H9 (cell line): ENCODE measurements at regions not wholly inside any gene's neighbourhood (a gene's known extent, or its start where the extent isn't known, plus 50 kb on each side); places are given as distances from the start of the nearest gene placed in this dataset.

Experiments used
- DNase-seq: peaks from one replicate; pipeline ENCODE4 v3.0.0-alpha.2; 2017
- H2AFZ ChIP-seq: one replicate; pipeline ENCODE4 v1.6.1; 2013; ENCODE audit warnings: mild to moderate bottlenecking, low read length, control low read depth, moderate library complexity
- H2AK5ac ChIP-seq: 2 replicates; pipeline ENCODE4 v1.6.1; 2013; ENCODE audit warnings: low read length, control low read depth, mixed read lengths; ENCODE audit not compliant: insufficient read length
- H2BK120ac ChIP-seq: one replicate; pipeline ENCODE4 v1.6.1; 2013; ENCODE audit warnings: low read depth, mild to moderate bottlenecking, low read length, control low read depth, inconsistent platforms; ENCODE audit not compliant: poor library complexity, severe bottlenecking
- H2BK12ac ChIP-seq: 2 replicates; pipeline ENCODE4 v1.6.1; 2013; ENCODE audit warnings: low read length, control low read depth, mixed read lengths, low read depth; ENCODE audit not compliant: insufficient read length
- H2BK15ac ChIP-seq: 2 replicates; pipeline ENCODE4 v1.6.1; 2013; ENCODE audit warnings: low read depth, low read length, control low read depth
- H2BK20ac ChIP-seq: one replicate; pipeline ENCODE4 v1.6.1; 2013; ENCODE audit warnings: low read depth, mild to moderate bottlenecking, low read length, control low read depth, inconsistent platforms; ENCODE audit not compliant: poor library complexity, severe bottlenecking
- H2BK5ac ChIP-seq: 2 replicates; pipeline ENCODE4 v1.6.1; 2013; ENCODE audit warnings: low read length, control low read depth, mixed read lengths; ENCODE audit not compliant: insufficient read length
- H3K14ac ChIP-seq: 2 replicates; pipeline ENCODE4 v1.6.1; 2013; ENCODE audit warnings: low read length, control low read depth; ENCODE audit not compliant: insufficient read depth
- H3K18ac ChIP-seq: 2 replicates; pipeline ENCODE4 v1.6.1; 2013; ENCODE audit warnings: low read depth, mild to moderate bottlenecking, mixed read lengths, low read length, control low read depth; ENCODE audit not compliant: insufficient read length
- H3K23ac ChIP-seq: 2 replicates; pipeline ENCODE4 v1.6.1; 2013; ENCODE audit warnings: low read length, control low read depth, mixed read lengths, low read depth; ENCODE audit not compliant: insufficient read length
- H3K23me2 ChIP-seq: 2 replicates; pipeline ENCODE4 v1.6.1; 2013; ENCODE audit warnings: low read depth, mild to moderate bottlenecking, mixed read lengths, low read length, control low read depth; ENCODE audit not compliant: insufficient read length, poor library complexity, severe bottlenecking
- H3K27ac ChIP-seq: 2 replicates; pipeline ENCODE4 v1.5.1; 2013; ENCODE audit warnings: low read length, control low read depth, mixed read lengths, low read depth; ENCODE audit not compliant: insufficient read length
- H3K27me3 ChIP-seq: 2 replicates; pipeline ENCODE4 v1.6.1; 2013; ENCODE audit warnings: low read length, control low read depth, inconsistent platforms; ENCODE audit not compliant: insufficient read depth
- H3K4ac ChIP-seq: 2 replicates; pipeline ENCODE4 v1.6.1; 2013; ENCODE audit warnings: low read depth, mild to moderate bottlenecking, control low read depth, inconsistent platforms, low read length, moderate library complexity
- H3K4me1 ChIP-seq: 2 replicates; pipeline ENCODE4 v1.6.1; 2013; ENCODE audit warnings: low read length, control low read depth, inconsistent platforms; ENCODE audit not compliant: insufficient read depth
- H3K4me2 ChIP-seq: 2 replicates; pipeline ENCODE4 v1.6.1; 2013; ENCODE audit warnings: low read length, control low read depth, mixed read lengths; ENCODE audit not compliant: insufficient read length, insufficient read depth
- H3K56ac ChIP-seq: 2 replicates; pipeline ENCODE4 v1.6.1; 2013; ENCODE audit warnings: low read depth, mild to moderate bottlenecking, mixed read lengths, low read length, control low read depth; ENCODE audit not compliant: insufficient read length
- H3K79me1 ChIP-seq: 2 replicates; pipeline ENCODE4 v1.6.1; 2013; ENCODE audit warnings: low read depth, mild to moderate bottlenecking, moderate library complexity, low read length, control low read depth, inconsistent platforms; ENCODE audit not compliant: insufficient read depth, poor library complexity, severe bottlenecking
- H3K79me2 ChIP-seq: 2 replicates; pipeline ENCODE4 v1.6.1; 2013; ENCODE audit warnings: low read length, control low read depth, inconsistent platforms; ENCODE audit not compliant: insufficient read depth
- H3K9ac ChIP-seq: 2 replicates; pipeline ENCODE4 v1.6.1; 2013; ENCODE audit warnings: low read length, control low read depth, mixed read lengths; ENCODE audit not compliant: insufficient read length; ENCODE audit errors: extremely low read depth
- H3K9me3 ChIP-seq: one replicate; pipeline ENCODE4 v1.6.1; 2013; ENCODE audit warnings: low read depth, low read length, inconsistent platforms; ENCODE audit not compliant: control insufficient read depth
- H3T11ph ChIP-seq: one replicate; pipeline ENCODE4 v1.6.1; 2013; ENCODE audit warnings: mild to moderate bottlenecking, low read length, control low read depth, inconsistent platforms
- H4K20me1 ChIP-seq: one replicate; pipeline ENCODE4 v1.6.1; 2013; ENCODE audit not compliant: control insufficient read depth, insufficient read length, insufficient read depth
- H4K5ac ChIP-seq: 2 replicates; pipeline ENCODE4 v1.6.1; 2013; ENCODE audit warnings: low read depth, mild to moderate bottlenecking, mixed read lengths, low read length, control low read depth; ENCODE audit not compliant: insufficient read length
- H4K8ac ChIP-seq: replicated peaks from 2 replicates; pipeline ENCODE4 v1.6.1; 2013; ENCODE audit warnings: low read length, control low read depth, mixed read lengths, low read depth; ENCODE audit not compliant: insufficient read length
- H4K91ac ChIP-seq: 2 replicates; pipeline ENCODE4 v1.6.1; 2013; ENCODE audit warnings: low read depth, mild to moderate bottlenecking, moderate library complexity, mixed read lengths, low read length, control low read depth; ENCODE audit not compliant: insufficient read length
- H3K27ac Mint-ChIP-seq, 3 experiments: 2 replicates in 2 of 3; 3 replicates in 1 of 3; pipeline ENCODE4 v1.8.0; 2020 to 2021; ENCODE audit warnings: mixed read lengths in 3 of 3, mild to moderate bottlenecking in 1 of 3, moderate library complexity in 1 of 3
- H3K27me3 Mint-ChIP-seq: 2 replicates; pipeline ENCODE4 v1.8.0; 2021; ENCODE audit warnings: low read depth, mild to moderate bottlenecking, moderate library complexity, mixed read lengths
- H3K36me3 Mint-ChIP-seq, 3 experiments: 2 replicates in 2 of 3; 3 replicates in 1 of 3; pipeline ENCODE4 v1.8.0; 2020 to 2021; ENCODE audit warnings: low read depth in 3 of 3, mixed read lengths in 3 of 3; ENCODE audit not compliant: insufficient read depth in 1 of 3
- H3K4me1 Mint-ChIP-seq, 2 experiments: 2 replicates each; pipeline ENCODE4 v1.8.0; 2020; ENCODE audit warnings: mixed read lengths in 2 of 2
- H3K4me3 Mint-ChIP-seq, 2 experiments: 2 replicates in 1 of 2; 3 replicates in 1 of 2; pipeline ENCODE4 v1.8.0; 2020 to 2021; ENCODE audit warnings: mild to moderate bottlenecking in 2 of 2, mixed read lengths in 2 of 2, moderate library complexity in 1 of 2
- H3K9me3 Mint-ChIP-seq, 2 experiments: 2 replicates in 1 of 2; 3 replicates in 1 of 2; pipeline ENCODE4 v1.8.0; 2020; ENCODE audit warnings: mild to moderate bottlenecking in 2 of 2, mixed read lengths in 2 of 2, moderate library complexity in 1 of 2
- CTCF ChIP-seq: fragments of 200-600 bp; sonication (generic); conservative IDR thresholded peaks from 3 replicates; pipeline ENCODE4 v1.8.0; 2021; ENCODE audit warnings: antibody characterized with exemption, mild to moderate bottlenecking
- WGBS: extraction: QIAGEN DNeasy Blood & Tissue Kit; methylation state at CpG from one replicate; pipeline ENCODE4 v1.1.7; 2013; ENCODE audit warnings: missing lambda C conversion rate, low lambda C conversion rate, mixed read lengths; ENCODE audit not compliant: insufficient read length; ENCODE audit errors: extremely low coverage; 5-methylcytosine and 5-hydroxymethylcytosine counted together

GRCh38 chr5:164153469-164154172 lies 648.2 kb downstream of the MAT2B start:
- H3K27me3 Mint-ChIP-seq: no peaks in the 10 kb centered on the region
- H3K9me3 Mint-ChIP-seq: 0 out of 5 replicates have a peak, but pooled peaks cover 3 to 4% of the 10 kb centered on the region in 2 experiments
- Histone ChIP-seq H3K4ac (no peak overlapping the region), H3K9me3 (no peaks in the 10 kb centered on the region), H4K20me1 (no peaks in the 10 kb centered on the region), H3K4me1 (no peaks in the 10 kb centered on the region), H2BK12ac (no peak overlapping the region), H4K91ac (no peak overlapping the region), H3K18ac (no peak overlapping the region), H2BK5ac (no peak overlapping the region), H3K23me2 (no peaks in the 10 kb centered on the region), H3K27ac (no peak overlapping the region), H2BK15ac (no peak overlapping the region), H2BK120ac (no peak overlapping the region), H3K14ac (no peak overlapping the region), H3K56ac (no peak overlapping the region), H3T11ph (no peak overlapping the region), H2AK5ac (no peak overlapping the region), H3K27me3 (no peaks in the 10 kb centered on the region), H4K5ac (no peak overlapping the region), H3K23ac (no peak overlapping the region), H3K79me1 (no peaks in the 10 kb centered on the region), H2BK20ac (no peak overlapping the region), H4K8ac (no peak overlapping the region), H2AFZ (no peak overlapping the region), H3K9ac (no peak overlapping the region), H3K4me2 (no peak overlapping the region), H3K79me2 (no peaks in the 10 kb centered on the region)
- no peak for TF ChIP-seq CTCF
- DNase-seq: no peak
- H3K4me1 Mint-ChIP-seq: peaks cover 3 to 10% of the 10 kb centered on the region in 2 experiments
- WGBS: no CpG with 5 or more reads among the region's 4 CpGs
- H3K36me3 Mint-ChIP-seq: 0 out of 7 replicates have a peak, but pooled peaks cover 0 to 4% (median 0%) of the 10 kb centered on the region in 3 experiments
- H3K27ac Mint-ChIP-seq: no peak overlapping the region
- H3K4me3 Mint-ChIP-seq: no peak overlapping the region
